NCI-H1436 (cell line): ENCODE measurements at regions not wholly inside any gene's neighbourhood (a gene's known extent, or its start where the extent isn't known, plus 50 kb on each side); places are given as distances from the start of the nearest gene placed in this dataset.
"Not testable (repeated sequence)": the region's sequence is repeated elsewhere in the genome, so short reads cannot be mapped to it uniquely, and the experiment has no call there.

Source experiments
- DNase-seq: peaks from one replicate; lab custom pipeline; 2025; lab: John Stamatoyannopoulos, UW

- no peak for DNase-seq
Measured at GRCh38 chr1:166391279-166392066, 224.7 kb upstream of the FAM78B start.

GRCh38 chr1:166395729-166396128, 228.9 kb upstream of the FAM78B start:
- DNase-seq = no peak

- DNase-seq = not testable (repeated sequence)
Measured at GRCh38 chr1:166409253-166410082, 242.7 kb upstream of the FAM78B start.

DNA sequence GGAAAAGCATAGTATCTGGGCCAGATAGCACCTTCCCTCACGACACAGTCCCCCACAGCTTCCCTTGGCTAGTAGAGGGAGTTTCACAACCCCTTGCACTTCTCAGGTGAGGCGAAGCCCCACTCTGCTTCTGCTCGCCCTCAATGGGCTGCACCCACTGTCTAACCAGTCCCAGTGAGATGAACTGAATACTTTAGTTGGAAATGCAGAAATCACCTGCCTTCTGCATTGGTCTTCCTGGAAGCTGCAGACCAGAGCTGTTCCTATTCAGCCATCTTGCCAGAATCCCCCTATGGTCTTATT, 243.2 kb upstream of the FAM78B start:
- no peak for DNase-seq

- DNase-seq = not testable (repeated sequence)
Measured at GRCh38 chr1:166416831-166417230, 250.0 kb upstream of the FAM78B start.

GRCh38 chr1:166418344-166418933, 251.6 kb upstream of the FAM78B start:
- no peak for DNase-seq

- DNase-seq = not testable (repeated sequence)
Measured at GRCh38 chr1:166422586-166422985, 255.8 kb upstream of the FAM78B start.

DNA sequence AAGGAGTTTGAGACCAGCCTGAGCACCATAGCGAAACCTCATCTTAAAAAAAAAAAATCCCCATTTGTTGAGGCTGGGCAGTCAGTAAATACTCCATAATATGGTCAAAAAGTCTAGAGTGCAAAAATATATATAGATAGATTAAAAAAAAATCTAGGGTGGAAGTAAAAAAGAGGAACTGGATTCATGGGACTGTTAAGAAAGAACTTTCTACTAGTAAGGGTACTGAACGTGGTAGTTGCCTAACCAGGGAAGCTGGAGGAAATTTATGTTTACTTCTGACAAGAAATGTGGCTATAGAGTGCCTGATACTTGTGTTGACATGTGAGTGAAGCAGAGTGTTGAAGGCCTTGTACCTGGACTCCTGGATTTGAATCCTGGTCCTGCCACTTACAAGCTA, 265.9 kb upstream of the FAM78B start:
- no peak for DNase-seq

DNA sequence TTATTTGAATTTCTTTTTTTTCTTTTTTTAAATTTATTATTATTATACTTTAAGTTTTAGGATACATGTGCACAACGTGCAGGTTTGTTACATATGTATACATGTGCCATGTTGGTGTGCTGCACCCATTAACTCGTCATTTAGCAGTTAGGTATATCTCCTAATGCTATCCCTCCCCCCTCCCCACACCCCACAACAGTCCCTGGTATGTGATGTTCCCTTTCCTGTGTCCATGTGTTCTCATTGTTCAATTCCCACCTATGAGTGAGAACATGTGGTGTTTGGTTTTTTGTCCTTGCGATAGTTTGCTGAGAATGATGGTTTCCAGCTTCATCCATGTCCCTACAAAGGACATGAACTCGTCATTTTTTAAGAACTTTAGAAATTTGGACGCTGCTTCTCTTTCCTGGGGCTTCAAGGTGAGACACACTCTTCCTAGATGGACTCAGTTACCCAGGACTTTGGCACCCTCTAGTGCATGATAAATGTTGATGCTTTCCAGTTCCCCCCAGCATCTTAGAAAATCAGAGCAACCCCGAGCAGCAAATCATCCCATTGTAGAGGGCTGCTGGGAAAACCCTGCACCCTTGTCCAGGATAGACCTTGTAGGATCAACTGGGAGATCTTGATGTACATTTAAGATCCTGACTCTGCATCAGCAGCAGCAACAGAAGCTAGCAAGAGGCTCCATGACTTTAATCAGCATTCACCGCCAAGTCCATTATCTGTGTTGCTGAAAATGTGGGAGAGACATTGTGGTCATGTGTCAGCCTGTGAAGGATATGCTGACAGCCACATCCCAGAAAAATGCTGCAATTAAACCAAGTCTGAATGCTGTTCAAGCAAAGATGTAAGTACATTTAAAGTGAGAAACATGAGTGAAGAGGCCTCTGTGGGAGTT, 266.9 kb upstream of the FAM78B start:
- DNase-seq = peak; percentile 2

DNA sequence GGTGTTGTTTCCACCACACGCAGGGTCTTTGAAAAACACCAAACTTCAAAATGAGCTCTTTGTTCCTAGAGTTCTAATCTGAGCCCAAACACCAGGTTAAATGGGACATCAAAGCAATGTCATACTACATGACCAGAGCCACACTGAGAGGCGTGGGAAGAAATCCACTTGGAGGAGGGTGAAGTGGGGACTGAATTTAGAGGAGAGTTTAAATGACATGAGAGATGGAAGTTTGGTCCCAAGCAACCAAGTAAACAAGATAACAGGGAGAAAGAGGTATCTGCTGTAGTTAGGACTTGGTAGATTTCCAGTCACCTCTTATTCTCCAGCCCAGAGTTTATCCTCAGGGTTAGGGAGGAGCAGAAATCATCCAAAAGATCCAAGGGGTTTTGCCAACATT, 290.9 kb upstream of the FAM78B start:
- no peak for DNase-seq

- DNase-seq = no peak
Measured at GRCh38 chr1:166464333-166464732, 297.5 kb upstream of the FAM78B start.

GRCh38 chr1:166470014-166470413, 303.2 kb upstream of the FAM78B start:
- no peak for DNase-seq

GRCh38 chr1:166470441-166470840, 303.6 kb upstream of the FAM78B start:
- no peak for DNase-seq

DNA sequence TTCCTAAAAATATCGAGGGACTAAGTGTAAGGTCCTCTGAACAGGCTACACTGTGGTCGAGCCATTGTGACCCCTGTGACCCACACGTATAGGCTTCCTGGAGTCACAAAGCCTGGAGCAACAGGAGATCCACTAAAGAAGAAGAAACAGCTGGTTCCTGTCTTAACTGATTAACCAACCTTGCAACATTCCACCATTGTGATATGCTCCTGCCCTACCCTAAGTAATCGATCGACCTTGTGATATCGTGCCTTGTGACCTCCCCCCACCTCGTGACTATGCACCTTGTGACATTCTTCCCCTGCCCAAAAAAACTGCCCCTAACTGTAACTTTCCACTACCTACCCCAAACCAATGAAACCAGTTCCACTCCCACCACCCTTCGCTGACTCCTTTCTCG, 304.6 kb upstream of the FAM78B start:
- DNase-seq = no peak

DNA sequence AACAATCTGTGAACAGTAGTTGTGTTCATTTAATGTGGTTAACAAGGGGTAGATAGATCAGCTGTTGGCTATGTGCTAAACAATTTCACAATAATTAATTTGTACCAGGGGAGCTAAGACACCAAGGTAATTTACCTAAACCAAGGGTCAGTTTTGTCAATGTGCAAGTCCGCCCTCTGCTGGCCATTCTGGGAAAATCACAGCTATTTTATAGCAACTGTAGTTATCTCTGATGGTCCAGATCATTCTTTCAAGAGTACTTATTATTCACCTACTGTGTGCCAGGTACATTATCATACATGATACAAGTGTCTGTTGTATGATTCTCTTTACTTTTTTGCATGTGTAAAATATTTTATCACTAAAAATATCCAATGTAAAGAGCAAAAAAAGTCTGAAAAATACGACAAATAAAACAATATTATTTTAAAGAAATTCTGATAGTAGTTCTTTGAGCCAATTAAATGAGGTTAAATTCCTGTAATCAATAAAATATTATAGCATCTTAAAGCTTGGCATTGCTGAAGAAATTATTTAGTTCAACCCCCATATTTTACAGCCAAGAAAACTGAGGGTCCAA, 312.3 kb upstream of the FAM78B start:
- peak; percentile 23 for DNase-seq

DNA sequence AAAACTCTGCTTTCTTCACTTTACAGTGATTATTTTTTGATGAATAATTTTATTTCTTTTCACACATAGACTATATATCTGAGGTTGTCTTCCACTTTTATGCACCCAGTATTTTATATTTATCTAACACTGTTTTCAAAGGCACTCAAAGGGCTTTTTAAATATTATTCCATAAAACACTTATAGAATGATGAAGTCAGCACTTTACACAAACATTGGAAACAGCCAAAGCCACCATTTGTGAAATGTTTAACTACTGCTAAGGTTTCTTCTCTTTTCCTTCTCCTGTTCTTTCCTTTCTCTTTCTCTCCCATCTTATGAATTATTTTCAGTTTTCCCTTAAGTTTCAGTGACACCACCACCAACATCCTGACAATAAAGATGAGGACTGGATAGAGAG, 317.7 kb upstream of the FAM78B start:
- DNase-seq = no peak

DNA sequence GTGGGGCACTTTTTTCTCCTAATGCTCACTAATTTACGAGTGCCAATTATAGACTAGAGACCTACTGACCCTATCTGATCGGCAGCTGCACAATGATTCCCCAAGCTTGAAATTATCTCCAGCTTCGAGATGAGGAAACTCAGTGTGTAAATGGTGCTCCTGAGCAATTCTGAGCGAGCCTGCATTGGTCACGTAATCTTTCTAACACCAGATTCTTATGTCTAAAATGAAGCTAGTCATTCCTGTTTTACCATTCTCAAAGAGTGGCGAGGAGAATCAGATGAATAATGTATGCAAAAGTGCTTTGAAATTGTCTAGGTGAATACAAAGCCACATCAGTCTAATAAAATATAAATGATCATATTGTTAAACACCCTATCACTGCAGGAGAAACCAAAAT, 318.1 kb upstream of the FAM78B start:
- no peak for DNase-seq

DNA sequence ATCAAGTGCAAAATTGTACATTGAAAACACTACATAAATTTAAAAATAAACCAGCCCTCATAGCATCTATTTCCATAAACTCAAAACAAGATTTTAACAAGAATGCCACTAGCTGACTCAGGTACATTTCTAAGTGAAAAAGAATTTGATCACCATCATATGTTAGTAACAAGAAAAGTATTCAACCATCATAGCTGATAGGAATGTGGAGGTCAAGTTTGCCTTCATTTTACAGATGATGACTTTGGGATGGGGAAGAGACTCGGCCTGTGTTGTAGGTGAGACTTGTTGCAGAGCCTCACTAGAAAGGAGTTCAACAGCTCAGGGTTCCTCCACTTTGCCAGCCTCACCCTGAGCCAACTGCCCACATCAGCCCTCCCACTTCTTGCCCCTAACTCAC, 318.8 kb upstream of the FAM78B start:
- DNase-seq = no peak

GRCh38 chr1:166488327-166488726, 321.5 kb upstream of the FAM78B start:
- DNase-seq = no peak

DNA sequence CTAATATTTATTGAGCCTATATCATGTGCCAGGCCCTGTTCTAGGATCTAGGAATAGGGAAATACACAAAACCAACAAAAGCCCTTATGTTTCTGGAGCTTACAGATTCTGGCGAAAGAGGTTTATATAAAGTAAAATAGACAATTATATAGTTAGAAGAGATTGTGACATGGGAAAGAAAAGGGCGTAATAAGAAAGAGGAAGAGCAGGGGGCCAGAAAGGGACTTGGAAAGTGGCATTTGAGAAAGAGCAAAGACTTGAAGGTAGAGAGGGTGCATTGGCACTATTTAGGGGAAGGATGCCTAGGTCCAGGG, 322.5 kb upstream of the FAM78B start:
- no peak for DNase-seq

GRCh38 chr1:166489670-166490436, 323.1 kb upstream of the FAM78B start:
- DNase-seq = no peak
